ENCODE measurements at regions not wholly inside any gene's neighbourhood (a gene's known extent, or its start where the extent isn't known, plus 50 kb on each side); places are given as distances from the start of the nearest gene placed in this dataset.

- dilution Hi-C loops (cut with HindIII; ENCODE audit: low sequenced_read_pairs, unreplicated experiment): no loop called here
Measured at GRCh38 chr3:45332493-45332892, 55.9 kb upstream of the LARS2 start.

More at GRCh38 chr3:45332493-45332892, 55.9 kb upstream of the LARS2 start:
- Histone ChIP-seq H3K23ac (ENCODE audit: low read depth, low read length) (no peak overlapping the region), H4K8ac (ENCODE audit: low read depth in 2 of 2, low read length in 2 of 2) (no peak overlapping the region), H3K79me1 (ENCODE audit: low read depth in 1 of 2, low read length in 2 of 2) (no peaks in the 10 kb centered on the region), H3K36me3 (ENCODE audit: control insufficient read depth, insufficient read depth, low read length) (no peaks in the 10 kb centered on the region), H3K9me3 (ENCODE audit: control insufficient read depth, insufficient read depth, low read length) (no peaks in the 10 kb centered on the region), H2BK5ac (ENCODE audit: low read depth, low read length, poor library complexity, severe bottlenecking) (no peak overlapping the region), H3K27ac (ENCODE audit: insufficient read depth, low read length) (no peak overlapping the region), H3K14ac (replicated peaks; ENCODE audit: low read depth, low read length) (no peak overlapping the region), H2AK5ac (ENCODE audit: low read depth, low read length) (no peak overlapping the region), H3K56ac (ENCODE audit: extremely low read depth, insufficient read depth, low read length) (no peak overlapping the region), H4K91ac (ENCODE audit: insufficient read depth, low read depth, low read length) (no peak overlapping the region), H4K20me1 (ENCODE audit: insufficient read depth, low read length) (no peaks in the 10 kb centered on the region), H2AFZ (replicated peaks; ENCODE audit: low read length, poor library complexity) (no peak overlapping the region), H3K18ac (ENCODE audit: low read depth, low read length) (no peak overlapping the region), H2BK120ac (ENCODE audit: low read depth, low read length) (no peak overlapping the region), H3K4me1 (ENCODE audit: control insufficient read depth, insufficient read depth, low read length) (no peaks in the 10 kb centered on the region), H3K27me3 (ENCODE audit: control insufficient read depth, insufficient read depth, low read length) (peaks cover 45% of the 10 kb centered on the region), H3K4ac (ENCODE audit: low read depth, low read length) (no peak overlapping the region), H3K4me3 (ENCODE audit: insufficient read depth, low read depth, low read length) (no peak overlapping the region), H2BK15ac (ENCODE audit: low read depth, low read length) (no peak overlapping the region), H3K9ac (ENCODE audit: low read depth, low read length) (no peak overlapping the region), H2AK9ac (replicated peaks; ENCODE audit: low read depth, low read length, poor library complexity) (no peak overlapping the region), H3K9me1 (ENCODE audit: insufficient read depth, low read length) (peaks cover 2% of the 10 kb centered on the region; the same call in 1 of the 2 replicates), H3K4me2 (ENCODE audit: low read depth, low read length) (no peak overlapping the region), H4K5ac (ENCODE audit: low read depth, low read length) (no peak overlapping the region), H2BK20ac (ENCODE audit: low read depth, low read length) (no peak overlapping the region)
- ATAC-seq (ENCODE audit: low read depth): no peak
- intact Hi-C loops (cut with micrococcal nuclease): no loop called here
- in situ Hi-C loops (cut with MboI; ENCODE audit: low sequenced_read_pairs): no loop called here
- WGBS, 2 experiments (ENCODE audit: extremely low coverage in 2 of 2, insufficient read length in 1 of 2): 88% methylated on average over 3 of the region's 6 CpGs; no CpG with 5 or more reads in 1 of the 2 experiments
- DNase-seq: no peak
- POLR2A ChIA-PET (ENCODE audit: unreplicated experiment): no interaction called here
- TF ChIP-seq RAD21 (IDR thresholded peaks at IDR 0.05; ENCODE audit: low read length): no peak
- TF ChIP-seq BHLHE40 (IDR thresholded peaks at IDR 0.05; ENCODE audit: low read depth, low read length): no peak
- no peak for TF ChIP-seq MAFK (IDR thresholded peaks at IDR 0.05; ENCODE audit: low read depth, low read length)
- TF ChIP-seq CEBPB (IDR thresholded peaks at IDR 0.05; ENCODE audit: low read depth, low read length): no peak
- no peak for TF ChIP-seq USF2 (IDR thresholded peaks at IDR 0.05; ENCODE audit: low read depth, low read length)
- TF ChIP-seq CTCF (conservative IDR thresholded peaks at IDR 0.05; ENCODE audit: low read depth, low read length): no peak
- TF ChIP-seq RFX5 (IDR thresholded peaks at IDR 0.05; ENCODE audit: low read depth, low read length): no peak
- no peak for TF ChIP-seq SMC3 (IDR thresholded peaks at IDR 0.05; ENCODE audit: low read depth, low read length)
- TF ChIP-seq FOS (IDR thresholded peaks at IDR 0.05; ENCODE audit: low read depth, low read length): no peak
- TF ChIP-seq CHD1 (IDR thresholded peaks at IDR 0.05; ENCODE audit: low read depth, low read length): no peak
- TF ChIP-seq MAZ (IDR thresholded peaks at IDR 0.05; ENCODE audit: borderline replicate concordance, low read depth, low read length): no peak
- TF ChIP-seq POLR2A (IDR thresholded peaks at IDR 0.05; ENCODE audit: low read depth, low read length): no peak
- no peak for TF ChIP-seq NFE2L2 (IDR thresholded peaks at IDR 0.05; ENCODE audit: low read depth, low read length)
- TF ChIP-seq RCOR1 (IDR thresholded peaks at IDR 0.05; ENCODE audit: insufficient replicate concordance, low read length): no peak
- no peak for TF ChIP-seq MXI1 (IDR thresholded peaks at IDR 0.05; ENCODE audit: borderline replicate concordance, low read depth, low read length)
- TF ChIP-seq, protein P1, sequence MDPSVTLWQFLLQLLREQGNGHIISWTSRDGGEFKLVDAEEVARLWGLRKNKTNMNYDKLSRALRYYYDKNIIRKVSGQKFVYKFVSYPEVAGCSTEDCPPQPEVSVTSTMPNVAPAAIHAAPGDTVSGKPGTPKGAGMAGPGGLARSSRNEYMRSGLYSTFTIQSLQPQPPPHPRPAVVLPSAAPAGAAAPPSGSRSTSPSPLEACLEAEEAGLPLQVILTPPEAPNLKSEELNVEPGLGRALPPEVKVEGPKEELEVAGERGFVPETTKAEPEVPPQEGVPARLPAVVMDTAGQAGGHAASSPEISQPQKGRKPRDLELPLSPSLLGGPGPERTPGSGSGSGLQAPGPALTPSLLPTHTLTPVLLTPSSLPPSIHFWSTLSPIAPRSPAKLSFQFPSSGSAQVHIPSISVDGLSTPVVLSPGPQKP (IDR thresholded peaks at IDR 0.05; ENCODE audit: borderline replicate concordance, low read depth, low read length): no peak
- no TSS peak for BruUV-seq (replicated peaks)
- CTCF ChIA-PET: no interaction called here
